ENCODE measurements at regions not wholly inside any gene's neighbourhood (a gene's known extent, or its start where the extent isn't known, plus 50 kb on each side); places are given as distances from the start of the nearest gene placed in this dataset.

- TF ChIP-seq CTCF (IDR thresholded peaks at IDR 0.05) = no peak
- no peak for TF ChIP-seq ZFX (IDR thresholded peaks at IDR 0.05; ENCODE audit: borderline replicate concordance)
Measured at GRCh38 chr13:60338754-60339153, 58.3 kb upstream of the TDRD3 start.
